CD8-positive, alpha-beta memory T cell (primary cell): ENCODE measurements at regions not wholly inside any gene's neighbourhood (a gene's known extent, or its start where the extent isn't known, plus 50 kb on each side); places are given as distances from the start of the nearest gene placed in this dataset.
"Not testable (repeated sequence)": the region's sequence is repeated elsewhere in the genome, so short reads cannot be mapped to it uniquely, and the experiment has no call there.

Experiments
- CTCF ChIA-PET: fragments of 350-600 bp; sonication (Branson Sonifier 250); formaldehyde crosslinking; loops from one replicate; lab custom pipeline; 2021; ENCODE audit warnings: antibody characterized with exemption; lab: Charles Lee
- POLR2A ChIA-PET: fragments of 350-600 bp; sonication (Branson Sonifier 250); formaldehyde crosslinking; loops from one replicate; lab custom pipeline; 2021; ENCODE audit warnings: antibody characterized with exemption; lab: Charles Lee
- DNase-seq, 5 donors: peaks; one replicate each; pipeline versions ENCODE4 v3.0.0 to v3.0.0-alpha.2; 2020 to 2022; ENCODE audit warnings: mixed read lengths in 1 of 5
- H3K27ac ChIP-seq: one replicate; pipeline ENCODE4 v1.7.0; 2013; ENCODE audit warnings: low read depth, mild to moderate bottlenecking, low read length, moderate library complexity
- H3K27me3 ChIP-seq: 2 replicates; pipeline ENCODE4 v1.7.0; 2013; ENCODE audit warnings: low read length, mild to moderate bottlenecking; ENCODE audit not compliant: insufficient read depth, poor library complexity, severe bottlenecking
- H3K36me3 ChIP-seq: 2 replicates; pipeline ENCODE4 v1.7.0; 2013; ENCODE audit warnings: mild to moderate bottlenecking, low read length, moderate library complexity; ENCODE audit not compliant: insufficient read depth
- H3K4me1 ChIP-seq: 2 replicates; pipeline ENCODE4 v1.7.0; 2013; ENCODE audit warnings: mild to moderate bottlenecking, low read length, moderate library complexity; ENCODE audit not compliant: insufficient read depth
- H3K4me3 ChIP-seq: 2 replicates; pipeline ENCODE4 v1.7.0; 2013; ENCODE audit warnings: mild to moderate bottlenecking, low read length
- H3K9me3 ChIP-seq: 2 replicates; pipeline ENCODE4 v1.7.0; 2013; ENCODE audit warnings: mild to moderate bottlenecking, low read length
- H3K27ac Mint-ChIP-seq, 8 donors: one replicate each; pipeline ENCODE4 v1.8.0; 2020 to 2021; ENCODE audit warnings: mixed read lengths in 8 of 8, mild to moderate bottlenecking in 6 of 8, inconsistent platforms in 3 of 8, moderate library complexity in 3 of 8
- H3K27me3 Mint-ChIP-seq, 2 donors: one replicate each; pipeline ENCODE4 v1.8.0; 2020 to 2021; ENCODE audit warnings: mixed read lengths in 2 of 2, mild to moderate bottlenecking in 1 of 2, moderate library complexity in 1 of 2
- H3K36me3 Mint-ChIP-seq, 3 donors: one replicate each; pipeline ENCODE4 v1.8.0; 2020 to 2021; ENCODE audit warnings: mixed read lengths in 3 of 3, inconsistent platforms in 1 of 3, mild to moderate bottlenecking in 1 of 3
- H3K4me1 Mint-ChIP-seq, 3 donors: one replicate each; pipeline ENCODE4 v1.8.0; 2020 to 2021; ENCODE audit warnings: mixed read lengths in 3 of 3, inconsistent platforms in 1 of 3, mild to moderate bottlenecking in 1 of 3
- H3K4me3 Mint-ChIP-seq, 7 donors: one replicate each; pipeline ENCODE4 v1.8.0; 2020 to 2021; ENCODE audit warnings: mixed read lengths in 7 of 7, mild to moderate bottlenecking in 6 of 7, moderate library complexity in 4 of 7, inconsistent platforms in 2 of 7
- H3K9me3 Mint-ChIP-seq, 5 donors: one replicate each; pipeline ENCODE4 v1.8.0; 2020 to 2022; ENCODE audit warnings: mixed read lengths in 5 of 5, mild to moderate bottlenecking in 3 of 5, moderate library complexity in 2 of 5, inconsistent platforms in 1 of 5

GRCh38 chr3:159030138-159030670 is 228.3 kb downstream of the MFSD1 start:
- peaks cover 0 to 7% (median 0%) of the 10 kb centered on the region in 3 donors for H3K36me3 Mint-ChIP-seq
- no peak for DNase-seq

DNA sequence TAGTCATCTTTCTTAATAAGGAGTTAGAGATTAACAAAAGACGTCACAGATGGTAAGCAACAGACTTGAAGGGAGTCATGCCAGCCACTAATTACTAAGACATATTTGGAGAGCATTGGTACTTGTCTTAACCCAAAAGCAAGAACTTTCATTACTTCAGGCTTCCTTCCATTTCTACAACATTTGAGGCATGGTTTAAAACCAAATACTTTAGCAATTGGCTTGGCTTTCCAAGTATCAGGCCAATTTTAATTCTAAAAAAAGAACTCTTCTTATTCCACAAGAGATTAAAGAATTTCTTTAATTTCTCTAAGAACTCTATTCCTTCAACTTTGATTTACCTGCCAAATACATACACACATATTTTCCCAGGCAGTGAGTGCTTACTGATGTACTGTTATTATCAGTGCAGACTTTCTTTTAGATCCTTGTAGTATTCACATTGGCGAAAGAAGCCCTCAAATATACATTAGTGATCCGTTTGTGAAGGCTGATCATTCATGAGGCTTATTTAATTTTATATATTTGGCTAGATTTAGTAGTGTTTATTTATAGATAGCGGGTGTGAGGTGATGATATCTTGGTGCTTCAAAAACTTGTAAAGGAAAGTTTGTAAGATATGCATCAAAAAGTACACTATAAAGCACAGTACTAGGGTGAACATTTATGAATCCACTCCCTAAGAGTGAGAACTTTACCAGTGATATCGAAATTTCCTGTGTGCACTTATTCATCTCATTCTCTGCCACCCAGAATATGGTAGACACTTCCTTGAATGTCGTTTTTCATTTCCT is 229.2 kb downstream of the MFSD1 start:
- Histone ChIP-seq H3K36me3 (no peaks in the 10 kb centered on the region), H3K4me3 (no peak overlapping the region), H3K27me3 (no peaks in the 10 kb centered on the region), H3K27ac (no peak overlapping the region), H3K9me3 (no peaks in the 10 kb centered on the region), H3K4me1 (no peaks in the 10 kb centered on the region)
- POLR2A ChIA-PET: no interaction called here
- peaks cover 0 to 7% (median 0%) of the 10 kb centered on the region in 3 donors for H3K36me3 Mint-ChIP-seq
- CTCF ChIA-PET: no interaction called here
- H3K27me3 Mint-ChIP-seq: no peaks in the 10 kb centered on the region
- H3K4me1 Mint-ChIP-seq: no peaks in the 10 kb centered on the region
- DNase-seq: no peak
- H3K9me3 Mint-ChIP-seq: peaks cover 0 to 9% (median 2%) of the 10 kb centered on the region in 5 donors
- no peak overlapping the region for H3K27ac Mint-ChIP-seq
- no peak overlapping the region for H3K4me3 Mint-ChIP-seq

More at GRCh38 chr3:159030138-159030670, 228.3 kb downstream of the MFSD1 start:
- Mint-ChIP-seq H3K9me3 (peaks cover 0 to 12% (median 4%) of the 10 kb centered on the region in 5 donors), H3K27ac (no peak overlapping the region), H3K27me3 (no peaks in the 10 kb centered on the region), H3K4me3 (no peak overlapping the region), H3K4me1 (no peaks in the 10 kb centered on the region)
- Histone ChIP-seq H3K4me1 (no peaks in the 10 kb centered on the region), H3K27me3 (no peaks in the 10 kb centered on the region), H3K9me3 (no peaks in the 10 kb centered on the region), H3K27ac (no peak overlapping the region), H3K4me3 (no peak overlapping the region), H3K36me3 (no peaks in the 10 kb centered on the region)
- CTCF ChIA-PET: no interaction called here
- POLR2A ChIA-PET: no interaction called here

DNA sequence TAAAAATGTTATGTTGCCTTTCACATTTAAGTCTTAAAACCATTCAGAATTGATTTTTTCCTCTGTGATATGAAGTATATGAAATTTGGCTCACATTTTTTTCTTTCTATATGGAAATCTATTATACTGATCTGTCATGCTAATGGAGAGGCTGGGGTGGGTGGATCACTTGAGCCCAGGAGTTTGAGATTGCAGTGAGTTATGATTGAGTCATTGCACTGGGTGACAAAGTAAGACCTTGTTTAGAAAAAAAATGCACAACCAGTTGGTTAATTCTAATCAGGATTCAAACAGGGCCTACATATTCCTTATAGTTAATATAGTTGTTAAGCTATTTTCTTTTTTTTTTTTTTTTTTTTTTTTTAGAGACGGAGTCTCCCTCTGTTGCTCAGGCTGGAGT is 230.5 kb downstream of the MFSD1 start:
- no peaks in the 10 kb centered on the region for H3K4me1 Mint-ChIP-seq

DNA sequence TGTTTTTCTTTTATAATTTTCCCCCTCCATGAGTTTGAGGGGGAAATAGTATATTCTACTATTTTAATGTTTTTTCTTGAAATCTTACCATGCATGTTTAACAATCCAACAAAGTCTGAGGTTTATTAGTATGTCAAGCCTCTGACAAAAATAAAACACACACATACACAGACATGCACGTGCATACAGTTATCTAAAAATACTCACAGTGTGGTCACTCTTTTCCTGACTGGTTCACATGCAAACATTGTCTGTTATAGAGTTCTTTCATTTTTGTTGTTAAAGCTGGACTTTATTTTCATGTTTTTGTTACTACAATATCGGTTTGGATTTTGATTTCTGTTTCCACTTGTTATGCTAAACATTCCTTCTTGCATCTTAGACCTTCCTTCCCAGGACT is 236.6 kb downstream of the MFSD1 start:
- H3K27me3 ChIP-seq: no peaks in the 10 kb centered on the region
- no peak overlapping the region for H3K4me3 ChIP-seq
- no peaks in the 10 kb centered on the region for H3K9me3 ChIP-seq
- H3K4me1 Mint-ChIP-seq: no peaks in the 10 kb centered on the region
- CTCF ChIA-PET: no interaction called here
- peaks cover 0 to 7% (median 0%) of the 10 kb centered on the region in 3 donors for H3K36me3 Mint-ChIP-seq
- H3K36me3 ChIP-seq: no peaks in the 10 kb centered on the region
- H3K9me3 Mint-ChIP-seq: peaks cover 0 to 9% (median 2%) of the 10 kb centered on the region in 5 donors
- H3K4me1 ChIP-seq: no peaks in the 10 kb centered on the region
- H3K4me3 Mint-ChIP-seq: no peak overlapping the region
- POLR2A ChIA-PET: no interaction called here
- H3K27me3 Mint-ChIP-seq: no peaks in the 10 kb centered on the region
- H3K27ac ChIP-seq: no peak overlapping the region
- no peak for DNase-seq
- no peak overlapping the region for H3K27ac Mint-ChIP-seq

More for the DNA sequence above, 230.5 kb downstream of the MFSD1 start:
- ChIA-PET CTCF (no interaction called here), POLR2A (no interaction called here)
- Histone ChIP-seq H3K4me1 (no peaks in the 10 kb centered on the region), H3K4me3 (no peak overlapping the region), H3K36me3 (no peaks in the 10 kb centered on the region), H3K27me3 (no peaks in the 10 kb centered on the region), H3K9me3 (no peaks in the 10 kb centered on the region), H3K27ac (no peak overlapping the region)
- Mint-ChIP-seq H3K4me3 (no peak overlapping the region), H3K9me3 (peaks cover 0 to 9% (median 2%) of the 10 kb centered on the region in 5 donors), H3K36me3 (peaks cover 0 to 7% (median 0%) of the 10 kb centered on the region in 3 donors), H3K27me3 (no peaks in the 10 kb centered on the region), H3K27ac (no peak overlapping the region)
- no peak for DNase-seq

GRCh38 chr3:159039286-159039685 is 237.4 kb downstream of the MFSD1 start:
- H3K9me3 Mint-ChIP-seq: peaks cover 0 to 6% (median 2%) of the 10 kb centered on the region in 5 donors
- H3K36me3 Mint-ChIP-seq: peaks cover 0 to 5% (median 0%) of the 10 kb centered on the region in 3 donors
- no peaks in the 10 kb centered on the region for H3K27me3 ChIP-seq
- no peak overlapping the region for H3K4me3 Mint-ChIP-seq
- no peak overlapping the region for H3K27ac Mint-ChIP-seq
- ChIA-PET CTCF (no interaction called here), POLR2A (no interaction called here)
- no peaks in the 10 kb centered on the region for H3K27me3 Mint-ChIP-seq
- no peaks in the 10 kb centered on the region for H3K36me3 ChIP-seq
- H3K4me3 ChIP-seq: no peak overlapping the region
- no peaks in the 10 kb centered on the region for H3K4me1 ChIP-seq
- H3K27ac ChIP-seq: no peak overlapping the region
- DNase-seq: no peak
- no peaks in the 10 kb centered on the region for H3K9me3 ChIP-seq
- no peaks in the 10 kb centered on the region for H3K4me1 Mint-ChIP-seq

- ChIA-PET CTCF (no interaction called here), POLR2A (no interaction called here)
- DNase-seq: no peak
- H3K9me3 Mint-ChIP-seq: peaks cover 0 to 5% (median 2%) of the 10 kb centered on the region in 5 donors
- Histone ChIP-seq H3K4me1 (no peaks in the 10 kb centered on the region), H3K36me3 (no peaks in the 10 kb centered on the region), H3K4me3 (no peak overlapping the region), H3K27ac (no peak overlapping the region), H3K27me3 (no peaks in the 10 kb centered on the region), H3K9me3 (no peaks in the 10 kb centered on the region)
- no peaks in the 10 kb centered on the region for H3K27me3 Mint-ChIP-seq
- no peaks in the 10 kb centered on the region for H3K36me3 Mint-ChIP-seq
- H3K4me3 Mint-ChIP-seq: no peak overlapping the region
- H3K27ac Mint-ChIP-seq: no peak overlapping the region
- no peaks in the 10 kb centered on the region for H3K4me1 Mint-ChIP-seq
These were observed 243.5 kb downstream of the MFSD1 start for GRCh38 chr3:159045279-159045885.

DNA sequence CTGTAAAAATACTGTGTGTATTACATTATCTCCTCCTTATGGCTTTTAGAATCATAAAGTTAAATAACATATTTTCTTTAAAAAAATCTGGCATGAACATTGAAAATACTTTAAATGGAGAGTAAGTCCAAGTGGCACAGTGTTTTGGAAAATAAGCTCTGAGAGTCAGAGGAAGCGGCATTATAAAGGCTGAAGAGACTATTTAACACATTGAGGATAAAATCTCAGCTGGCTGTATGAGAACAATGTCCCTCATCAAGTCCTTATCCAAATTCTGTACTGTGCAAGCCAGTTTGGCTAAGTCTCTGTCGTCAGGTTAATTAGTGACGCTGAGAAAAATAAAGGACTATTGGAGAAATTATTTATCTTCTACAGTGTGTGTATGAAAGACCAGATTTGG is 245.5 kb downstream of the MFSD1 start:
- H3K27me3 ChIP-seq: no peaks in the 10 kb centered on the region
- Mint-ChIP-seq H3K4me1 (no peaks in the 10 kb centered on the region), H3K36me3 (no peaks in the 10 kb centered on the region), H3K27me3 (no peaks in the 10 kb centered on the region), H3K27ac (no peak overlapping the region), H3K9me3 (peaks cover 0 to 5% (median 2%) of the 10 kb centered on the region in 5 donors), H3K4me3 (no peak overlapping the region)
- H3K27ac ChIP-seq: no peak overlapping the region
- ChIA-PET CTCF (no interaction called here), POLR2A (no interaction called here)
- no peaks in the 10 kb centered on the region for H3K4me1 ChIP-seq
- no peaks in the 10 kb centered on the region for H3K36me3 ChIP-seq
- no peak overlapping the region for H3K4me3 ChIP-seq
- H3K9me3 ChIP-seq: no peaks in the 10 kb centered on the region
- DNase-seq: no peak

DNA sequence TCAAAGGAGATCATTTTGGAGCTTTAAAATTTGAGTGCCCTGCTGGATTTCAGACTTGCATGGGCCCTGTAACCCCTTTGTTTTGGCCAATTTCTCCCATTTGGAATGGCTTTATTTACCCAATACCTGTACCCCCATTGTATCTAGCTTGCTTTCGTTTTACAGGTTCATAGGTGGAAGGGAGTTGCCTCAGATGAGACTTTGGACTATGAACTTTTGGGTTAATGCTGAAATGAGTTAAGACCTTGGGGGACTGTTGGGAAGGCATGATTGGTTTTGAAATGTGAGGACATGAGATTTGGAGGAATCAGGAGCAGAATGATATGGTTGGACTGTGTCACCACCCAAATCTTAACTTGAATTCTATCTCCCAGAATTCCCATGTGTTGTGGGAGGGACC is 250.6 kb downstream of the MFSD1 start:
- not testable (repeated sequence) for H3K9me3 Mint-ChIP-seq

More for the DNA sequence above, 250.6 kb downstream of the MFSD1 start:
- H3K27ac Mint-ChIP-seq, H3K4me1 Mint-ChIP-seq, DNase-seq, H3K27me3 Mint-ChIP-seq, H3K27me3 ChIP-seq, H3K36me3 Mint-ChIP-seq, CTCF ChIA-PET, H3K9me3 ChIP-seq, H3K27ac ChIP-seq, H3K36me3 ChIP-seq, POLR2A ChIA-PET, H3K4me3 ChIP-seq, H3K4me3 Mint-ChIP-seq, H3K4me1 ChIP-seq: not testable (repeated sequence)
